ENCODE measurements at regions not wholly inside any gene's neighbourhood (a gene's known extent, or its start where the extent isn't known, plus 50 kb on each side); places are given as distances from the start of the nearest gene placed in this dataset.

DNA sequence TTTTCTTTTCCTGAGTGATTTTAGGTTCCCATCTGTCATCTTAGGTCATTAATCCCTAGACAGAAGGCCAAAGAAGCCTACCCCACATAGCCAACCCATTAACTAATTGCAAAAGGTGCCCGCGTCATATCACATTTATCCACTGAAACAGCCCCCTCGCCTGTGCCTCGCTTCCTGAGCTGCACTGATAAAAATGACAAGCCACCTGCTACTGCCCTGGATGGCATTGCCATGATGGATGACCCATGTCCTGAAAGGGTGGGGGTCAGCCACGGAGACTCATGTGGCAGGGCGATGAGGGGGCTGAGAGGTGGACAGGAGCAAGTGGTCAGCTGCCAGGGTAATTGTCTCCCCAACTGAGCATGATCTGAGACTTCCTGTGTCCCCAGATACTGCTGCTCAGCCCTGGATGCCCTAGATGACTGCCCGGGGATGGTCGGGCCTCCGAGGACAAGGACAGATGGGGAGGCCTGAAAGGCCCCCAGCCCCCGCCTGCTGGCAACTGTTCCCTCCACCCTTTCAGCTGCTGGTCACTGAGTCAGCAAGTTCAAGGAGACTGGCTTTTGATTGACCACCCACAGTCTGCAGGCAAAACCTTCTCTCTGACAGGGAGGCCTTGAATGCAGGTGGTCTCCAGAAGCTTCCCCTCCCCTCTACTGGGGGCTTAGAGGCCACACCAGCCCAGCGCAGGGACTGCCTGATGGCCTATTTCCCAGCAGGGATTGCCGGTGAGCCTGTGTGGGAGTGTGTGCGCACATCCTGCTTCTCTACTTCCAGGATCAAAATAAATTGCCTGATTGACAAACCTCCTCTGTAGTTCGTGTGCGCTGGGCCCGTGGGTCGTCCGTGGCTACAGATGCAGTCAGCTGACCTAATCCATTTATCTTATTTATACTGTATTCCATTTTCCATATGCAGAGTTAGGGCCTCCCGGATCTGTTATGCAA is 496.3 kb downstream of the BCOR start:
- H3K36me3 ChIP-seq (ENCODE audit: control insufficient read depth in 1 of 2, insufficient read depth in 2 of 2, low read length in 2 of 2), result no peaks in the 10 kb centered on the region
- H3K9me2 ChIP-seq (ENCODE audit: insufficient read depth), result no peaks in the 10 kb centered on the region
- TF ChIP-seq YY1 (IDR thresholded peaks at IDR 0.05; ENCODE audit: extremely low read depth, insufficient replicate concordance, low read depth, low read length) (no peak), SRF (IDR thresholded peaks at IDR 0.05; ENCODE audit: low read depth) (no peak), SP1 (IDR thresholded peaks at IDR 0.05; ENCODE audit: low read depth) (no peak), FOSL1 (IDR thresholded peaks at IDR 0.05; ENCODE audit: low read depth) (no peak), POLR2A (IDR thresholded peaks at IDR 0.05; ENCODE audit: borderline replicate concordance, extremely low read depth, insufficient read depth, insufficient read length) (no peak), EZH2 (IDR thresholded peaks at IDR 0.05) (no peak), EGR1 (IDR thresholded peaks at IDR 0.05; ENCODE audit: low read depth) (no peak), TCF7L2 (IDR thresholded peaks at IDR 0.05; ENCODE audit: borderline replicate concordance, extremely low read depth, insufficient read depth, insufficient read length) (no peak), ATF3 (IDR thresholded peaks at IDR 0.05) (no peak), POLR2AphosphoS5 (IDR thresholded peaks at IDR 0.05; ENCODE audit: low read depth, low read length) (no peak), CEBPB (IDR thresholded peaks at IDR 0.05; ENCODE audit: low read depth) (no peak)
- no peaks in the 10 kb centered on the region for H4K20me1 ChIP-seq (ENCODE audit: insufficient read depth)
- no peak overlapping the region for H3K4me3 ChIP-seq (replicated peaks in 1 of 2; ENCODE audit: low read depth in 1 of 2, low read length in 2 of 2)
- no peaks in the 10 kb centered on the region for H3K4me1 ChIP-seq (ENCODE audit: control insufficient read depth in 1 of 2, insufficient read depth in 2 of 2, low read length in 2 of 2)
- H2AFZ ChIP-seq (ENCODE audit: low read depth, low read length, poor library complexity, severe bottlenecking), result no peak overlapping the region
- no peaks in the 10 kb centered on the region for H3K27me3 ChIP-seq (ENCODE audit: insufficient read depth, low read length)
- H3K27ac ChIP-seq (ENCODE audit: low read depth, low read length), result no peak overlapping the region
- POLR2A ChIA-PET, result no interaction called here
- no peaks in the 10 kb centered on the region for H3K79me2 ChIP-seq (ENCODE audit: insufficient read depth, low read length)
- CTCF ChIA-PET, result no interaction called here
- ATAC-seq, result no peak
- DNase-seq (ENCODE audit: low read depth, low spot score), result no peak
- H3K9ac ChIP-seq (ENCODE audit: low read length), result no peak overlapping the region
- H3K4me2 ChIP-seq (ENCODE audit: low read length), result no peak overlapping the region
- BruUV-seq (replicated peaks), result no TSS peak
- no peaks in the 10 kb centered on the region for H3K9me3 ChIP-seq (ENCODE audit: control insufficient read depth in 1 of 2, insufficient read depth in 1 of 2, low read depth in 1 of 2, low read length in 2 of 2)
- RAD21 ChIA-PET (ENCODE audit: low non-redundant PET in 1 of 2, low total read pairs in 2 of 2, uncharacterized antibody in 2 of 2, unreplicated experiment in 2 of 2), result no interaction called here
- intact Hi-C loops (cut with micrococcal nuclease), result no loop called here

All from HCT116 (cell line).